Astrocyte (in vitro differentiated cells and primary cell): ENCODE measurements at regions not wholly inside any gene's neighbourhood (a gene's known extent, or its start where the extent isn't known, plus 50 kb on each side); places are given as distances from the start of the nearest gene placed in this dataset.

Source experiments
- EZH2 ChIP-seq: IDR thresholded peaks from 2 replicates; pipeline ENCODE4 v1.6.1; 2012; ENCODE audit warnings: mild to moderate bottlenecking, low read length, inconsistent platforms; ENCODE audit not compliant: insufficient read depth
- TF ChIP-seq, protein P1 (sequence below): IDR thresholded peaks from 2 replicates; pipeline ENCODE4 v1.5.1; 2011; ENCODE audit warnings: low read depth, mild to moderate bottlenecking, inconsistent platforms, low read length, moderate library complexity; ENCODE audit not compliant: insufficient read depth

DNA sequence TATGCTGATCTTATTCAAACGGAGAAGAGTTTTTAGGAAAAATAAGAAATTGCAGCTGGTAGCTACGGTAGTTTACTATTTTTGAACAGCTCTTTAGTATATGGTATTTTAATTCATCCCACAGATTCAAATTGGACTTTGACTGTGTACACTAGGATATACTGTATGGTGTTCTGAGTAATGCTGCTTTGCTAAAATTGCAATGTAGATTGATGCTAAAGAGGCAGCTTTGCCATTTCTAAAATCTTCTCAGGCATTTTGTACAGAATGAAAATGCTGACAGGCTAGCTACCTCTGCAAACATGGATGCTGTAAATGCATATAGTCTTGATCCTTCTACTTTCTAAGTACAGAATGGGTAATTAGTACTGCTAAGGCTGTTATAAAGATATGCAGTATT, 826.6 kb upstream of the POU3F3 start:
- TF ChIP-seq, protein P1, sequence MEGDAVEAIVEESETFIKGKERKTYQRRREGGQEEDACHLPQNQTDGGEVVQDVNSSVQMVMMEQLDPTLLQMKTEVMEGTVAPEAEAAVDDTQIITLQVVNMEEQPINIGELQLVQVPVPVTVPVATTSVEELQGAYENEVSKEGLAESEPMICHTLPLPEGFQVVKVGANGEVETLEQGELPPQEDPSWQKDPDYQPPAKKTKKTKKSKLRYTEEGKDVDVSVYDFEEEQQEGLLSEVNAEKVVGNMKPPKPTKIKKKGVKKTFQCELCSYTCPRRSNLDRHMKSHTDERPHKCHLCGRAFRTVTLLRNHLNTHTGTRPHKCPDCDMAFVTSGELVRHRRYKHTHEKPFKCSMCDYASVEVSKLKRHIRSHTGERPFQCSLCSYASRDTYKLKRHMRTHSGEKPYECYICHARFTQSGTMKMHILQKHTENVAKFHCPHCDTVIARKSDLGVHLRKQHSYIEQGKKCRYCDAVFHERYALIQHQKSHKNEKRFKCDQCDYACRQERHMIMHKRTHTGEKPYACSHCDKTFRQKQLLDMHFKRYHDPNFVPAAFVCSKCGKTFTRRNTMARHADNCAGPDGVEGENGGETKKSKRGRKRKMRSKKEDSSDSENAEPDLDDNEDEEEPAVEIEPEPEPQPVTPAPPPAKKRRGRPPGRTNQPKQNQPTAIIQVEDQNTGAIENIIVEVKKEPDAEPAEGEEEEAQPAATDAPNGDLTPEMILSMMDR = no peak
- TF ChIP-seq EZH2 = no peak
